ENCODE measurements at regions not wholly inside any gene's neighbourhood (a gene's known extent, or its start where the extent isn't known, plus 50 kb on each side); places are given as distances from the start of the nearest gene placed in this dataset.

GRCh38 chr9:105064248-105065097, 136.5 kb upstream of the ABCA1 start:
- DNase-seq = peak; percentile 70

DNA sequence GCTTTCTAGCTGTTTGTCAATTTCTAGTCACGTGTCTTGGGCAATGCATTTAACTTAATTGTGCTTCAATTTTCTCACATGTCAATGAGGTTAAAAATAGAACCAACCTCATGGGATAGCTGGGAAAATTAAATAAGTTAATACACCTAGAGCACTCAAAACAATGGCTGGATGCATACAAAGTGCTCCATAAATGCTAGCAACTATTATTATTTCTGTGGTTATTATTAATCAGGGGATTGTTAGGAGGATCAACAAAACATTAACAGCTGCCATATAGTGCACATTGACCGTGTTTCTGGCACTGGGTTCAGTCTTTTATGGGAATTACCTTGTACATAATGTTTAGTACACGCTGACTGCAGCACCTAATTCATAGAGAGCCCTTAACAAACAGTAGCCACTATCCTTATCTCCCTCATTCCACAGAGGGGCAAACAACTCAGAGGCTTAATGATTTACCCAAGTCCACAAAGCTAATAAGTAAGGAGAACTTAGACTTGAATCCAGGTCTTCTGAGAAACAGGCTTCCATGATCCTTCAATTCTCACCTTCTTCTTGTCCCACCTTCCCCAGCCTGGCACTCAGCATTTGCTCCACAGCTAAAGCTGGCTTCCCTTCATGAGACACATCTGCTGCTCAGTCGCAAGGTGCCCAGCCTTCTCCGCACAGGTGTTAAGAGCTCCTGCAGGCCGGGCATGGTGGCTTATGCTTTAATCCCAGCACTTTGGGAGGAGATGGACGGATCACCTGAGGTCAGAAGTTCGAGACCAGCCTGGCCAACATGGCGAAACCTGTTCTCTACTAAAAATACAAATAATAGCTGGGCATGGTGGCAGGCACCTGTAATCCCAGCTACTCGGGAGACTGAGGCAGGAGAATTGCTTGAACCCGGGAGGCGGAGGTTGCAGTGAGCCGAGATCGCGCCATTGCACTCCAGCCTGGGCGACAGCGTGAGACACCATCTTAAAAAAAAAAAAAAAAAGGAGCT, 137.4 kb upstream of the ABCA1 start:
- no peak for DNase-seq

- no peak for DNase-seq
These were observed 138.4 kb upstream of the ABCA1 start for GRCh38 chr9:105066275-105066865.

DNA sequence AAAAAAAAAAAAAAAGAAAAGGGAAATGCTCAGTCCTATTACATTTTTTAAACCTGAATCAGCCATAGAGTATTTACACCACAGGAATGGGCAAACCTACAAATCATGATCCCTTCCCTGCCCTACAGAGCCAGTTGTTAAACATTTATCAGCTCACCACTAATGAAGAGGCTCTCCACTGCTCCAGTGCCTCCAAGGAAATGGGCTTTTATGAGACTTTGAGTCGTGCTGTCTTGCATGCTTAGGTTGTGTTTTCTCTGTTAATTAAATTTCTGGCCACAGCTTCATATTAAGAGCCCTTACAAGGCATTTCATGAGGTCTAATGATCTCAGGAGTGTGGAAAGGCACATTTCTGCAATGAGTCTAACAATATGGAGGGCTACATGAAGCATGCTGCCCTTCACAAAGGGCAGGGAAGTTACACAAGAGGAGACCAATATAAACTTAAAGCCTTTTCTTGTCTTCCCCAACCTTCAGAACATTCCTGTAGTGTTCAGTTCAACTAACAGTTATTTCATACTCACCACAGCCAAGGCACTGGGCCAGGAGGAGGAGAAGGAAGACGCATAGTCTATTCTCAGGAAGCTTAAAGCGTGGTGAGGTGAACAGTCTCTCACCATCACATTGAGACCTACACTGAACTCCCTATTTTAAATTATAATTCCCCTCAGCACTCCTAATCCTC, 140.1 kb upstream of the ABCA1 start:
- no peak for DNase-seq

GRCh38 chr9:105069285-105069684, 141.3 kb upstream of the ABCA1 start:
- DNase-seq = no peak

DNA sequence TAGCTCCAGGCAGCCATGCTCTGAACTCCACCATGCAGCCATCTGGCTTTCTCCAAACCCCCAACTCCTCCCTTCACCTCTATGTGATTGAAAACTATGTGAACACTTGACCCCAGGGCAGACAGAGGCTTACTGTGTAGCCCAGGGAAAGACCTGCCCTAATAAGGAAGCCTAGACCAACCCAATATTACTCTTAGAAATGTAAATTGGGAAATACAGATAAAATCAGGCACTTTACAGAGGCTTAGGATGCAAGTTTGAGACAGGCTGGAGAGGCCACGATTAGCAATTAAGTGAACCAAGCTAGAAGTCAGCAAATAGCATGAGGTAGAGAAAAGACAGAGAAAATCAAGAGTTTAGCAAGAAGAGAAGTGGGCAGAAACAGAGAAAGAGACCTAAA, 141.7 kb upstream of the ABCA1 start:
- no peak for DNase-seq

GRCh38 chr9:105070176-105070575, 142.2 kb upstream of the ABCA1 start:
- no peak for DNase-seq

- no peak for DNase-seq
These were observed 144.5 kb upstream of the ABCA1 start for GRCh38 chr9:105072476-105072875.

GRCh38 chr9:105073147-105073546, 145.2 kb upstream of the ABCA1 start:
- no peak for DNase-seq

- DNase-seq = no peak
These were observed 146.5 kb upstream of the ABCA1 start for GRCh38 chr9:105074491-105074890.

- no peak for DNase-seq
These were observed 148.8 kb upstream of the ABCA1 start for GRCh38 chr9:105076729-105077128.

GRCh38 chr9:105079457-105079856, 151.5 kb upstream of the ABCA1 start:
- DNase-seq = no peak

DNA sequence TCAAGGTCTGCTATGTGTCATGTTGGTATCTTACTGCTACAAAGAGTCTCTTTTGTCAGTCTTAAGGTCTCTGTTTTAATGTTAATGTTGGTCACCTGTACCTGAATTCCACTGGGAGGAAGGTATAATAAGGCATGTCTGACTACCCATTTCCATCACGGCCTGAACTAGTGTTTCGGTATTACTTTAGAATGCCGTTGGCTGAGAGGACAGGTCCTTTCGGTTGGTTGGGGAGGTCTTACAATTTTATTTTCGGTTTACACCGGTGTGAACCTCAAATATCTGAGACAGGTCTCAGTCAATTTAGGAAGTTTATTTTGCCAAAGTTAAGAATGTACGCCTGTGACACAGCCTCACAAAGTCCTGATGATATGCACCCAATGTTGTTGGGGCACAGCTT, 154.9 kb upstream of the ABCA1 start:
- DNase-seq = no peak

GRCh38 chr9:105083256-105083655, 155.3 kb upstream of the ABCA1 start:
- no peak for DNase-seq

DNA sequence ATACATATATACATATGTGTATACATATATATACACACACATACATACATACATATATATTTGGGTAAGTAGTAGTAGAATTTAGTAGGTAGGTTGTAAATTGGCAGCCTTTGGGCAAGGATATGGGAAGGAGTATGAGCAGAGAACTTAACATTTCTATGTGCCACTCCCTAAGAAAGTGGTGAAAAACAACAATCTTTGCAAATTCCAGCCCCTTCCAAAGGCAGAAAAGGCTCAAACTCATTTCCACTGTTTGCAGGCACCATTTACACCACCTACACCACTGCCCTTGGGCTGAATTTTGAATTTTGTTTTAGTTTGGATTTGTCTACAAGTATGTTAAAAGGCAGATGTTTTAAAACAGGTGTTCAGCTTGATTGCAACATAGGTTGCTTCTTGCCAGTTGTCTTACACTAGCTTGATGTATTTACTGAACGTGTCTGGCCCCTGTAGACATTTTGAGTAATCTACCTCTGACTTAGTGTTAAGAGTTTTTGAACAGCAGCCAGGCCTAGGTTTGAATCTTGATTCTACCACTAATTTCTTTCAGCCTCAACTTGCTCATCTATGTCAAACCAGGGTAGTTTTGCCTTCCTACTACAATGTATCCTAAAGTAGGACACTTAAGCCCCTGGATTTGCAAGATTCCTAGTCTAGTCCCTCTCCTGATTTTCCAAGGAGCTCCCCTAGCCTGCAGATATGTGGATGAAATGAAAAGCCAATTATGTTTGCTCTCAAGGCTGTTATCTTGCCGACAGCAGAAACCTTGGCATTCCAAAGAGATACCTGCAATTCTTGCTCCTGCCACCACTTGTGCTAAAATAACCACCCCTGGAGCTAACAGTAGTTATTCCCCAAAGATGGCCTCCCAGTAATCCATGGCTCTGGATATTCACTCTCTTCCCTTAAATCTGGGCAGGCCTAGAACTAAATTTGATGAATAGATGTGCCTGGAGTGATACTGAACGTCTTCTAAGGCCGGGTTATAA, 156.2 kb upstream of the SLC44A1 start:
- no peak for DNase-seq

GRCh38 chr9:105089874-105090273, 154.6 kb upstream of the SLC44A1 start:
- DNase-seq = no peak

DNA sequence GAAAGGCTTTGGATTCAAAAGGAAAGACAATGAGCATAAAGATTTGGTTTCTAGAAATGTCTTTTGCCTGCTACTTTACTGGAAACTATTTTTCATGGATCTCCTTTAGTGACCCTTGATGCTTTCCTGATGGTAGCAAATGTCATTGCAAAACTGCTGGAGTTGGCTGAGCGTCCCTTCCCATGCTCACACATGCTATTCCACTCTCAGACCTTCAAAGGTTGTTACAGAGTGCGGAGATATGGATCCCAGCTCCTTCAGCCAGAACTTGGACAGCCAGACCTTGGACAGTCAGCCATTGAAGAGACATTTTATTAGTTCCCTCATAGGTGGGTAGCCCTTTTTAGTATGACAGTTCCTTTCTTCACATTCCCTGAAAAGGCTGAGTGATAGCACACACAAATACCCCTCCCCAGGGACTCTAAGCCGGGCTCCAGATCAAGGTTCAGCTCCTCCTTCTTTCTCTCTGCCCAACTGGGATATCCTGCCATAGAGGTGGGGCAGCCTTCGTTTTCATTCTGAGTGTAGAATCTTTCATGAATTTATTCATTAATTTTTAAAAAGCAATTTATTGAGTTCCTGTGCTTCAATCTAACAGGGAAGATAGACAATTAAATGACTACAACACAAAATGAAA, 153.3 kb upstream of the SLC44A1 start:
- DNase-seq = no peak

GRCh38 chr9:105093685-105094084, 150.8 kb upstream of the SLC44A1 start:
- DNase-seq = no peak

DNA sequence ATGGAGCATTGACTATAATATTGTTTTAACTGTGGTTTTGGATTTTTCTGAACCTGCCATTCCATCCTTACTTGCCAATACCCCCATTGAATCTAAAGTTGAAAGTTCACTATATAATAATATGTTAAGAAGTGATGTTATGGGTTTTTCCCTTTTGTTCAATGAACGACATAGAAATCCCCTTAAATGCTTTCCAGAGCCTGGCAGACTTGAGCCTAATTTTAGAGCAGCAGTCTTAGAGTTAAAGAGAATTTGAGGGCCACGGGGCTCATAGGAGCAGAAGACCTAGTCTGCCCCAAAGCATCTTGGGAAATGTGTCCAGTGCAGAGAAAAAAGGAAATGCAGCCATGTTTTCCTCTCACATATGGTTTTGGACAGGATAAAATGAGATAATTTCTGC, 146.1 kb upstream of the SLC44A1 start:
- DNase-seq = no peak

GRCh38 chr9:105103776-105104175, 140.7 kb upstream of the SLC44A1 start:
- DNase-seq = no peak
